ENCODE measurements at regions not wholly inside any gene's neighbourhood (a gene's known extent, or its start where the extent isn't known, plus 50 kb on each side); places are given as distances from the start of the nearest gene placed in this dataset.

DNA sequence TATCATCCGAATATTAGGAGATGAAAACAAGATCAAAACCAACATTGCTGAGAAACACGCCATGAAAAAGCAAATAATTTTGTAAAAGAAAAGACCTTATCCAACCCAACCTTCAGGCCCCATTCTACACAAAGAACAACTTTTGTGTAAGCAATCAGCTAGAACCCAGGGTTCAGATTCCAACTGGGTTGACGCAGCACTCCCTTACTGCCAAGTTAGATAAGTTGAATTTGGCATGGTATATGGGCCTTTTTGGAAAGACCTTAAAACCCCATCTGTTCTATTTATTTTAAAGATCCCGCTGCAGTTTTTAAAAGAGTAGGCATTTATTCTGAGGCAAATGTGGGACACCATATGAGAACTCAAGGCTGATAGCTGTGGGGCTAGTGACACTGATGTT lies 2033.8 kb upstream of the WWC1 start:
- no peak for DNase-seq (ENCODE audit: low spot score)
- Histone ChIP-seq H3K27ac (ENCODE audit: low read depth in 1 of 2, low read length in 2 of 2) (no peak overlapping the region), H3K4me3 (ENCODE audit: low read depth in 1 of 3, low read length in 3 of 3) (no peak overlapping the region), H3K36me3 (ENCODE audit: control insufficient read depth in 4 of 4, insufficient read depth in 3 of 4, low read depth in 1 of 4, low read length in 3 of 4) (no peaks in the 10 kb centered on the region), H3K4me1 (ENCODE audit: control insufficient read depth in 4 of 4, insufficient read depth in 4 of 4, low read length in 3 of 4) (no peaks in the 10 kb centered on the region), H3K9ac (ENCODE audit: low read depth in 1 of 2, low read length in 2 of 2) (no peak overlapping the region), H3K9me3 (ENCODE audit: control insufficient read depth in 4 of 4, low read length in 3 of 4) (no peaks in the 10 kb centered on the region), H3K27me3 (ENCODE audit: control insufficient read depth in 4 of 4, insufficient read depth in 4 of 4, low read length in 3 of 4) (no peaks in the 10 kb centered on the region)
- WGBS, result 73% methylated on average over 4 of the region's 4 CpGs
- TF ChIP-seq, protein P1, sequence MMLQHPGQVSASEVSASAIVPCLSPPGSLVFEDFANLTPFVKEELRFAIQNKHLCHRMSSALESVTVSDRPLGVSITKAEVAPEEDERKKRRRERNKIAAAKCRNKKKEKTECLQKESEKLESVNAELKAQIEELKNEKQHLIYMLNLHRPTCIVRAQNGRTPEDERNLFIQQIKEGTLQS (IDR thresholded peaks at IDR 0.05), result no peak
- TF ChIP-seq JUND (IDR thresholded peaks at IDR 0.05) (no peak), MAX (IDR thresholded peaks at IDR 0.05) (no peak), SP1 (IDR thresholded peaks at IDR 0.05) (no peak)

GRCh38 chr5:166262395-166262794 lies 2029.0 kb upstream of the WWC1 start:
- WGBS, result 88% methylated on average over 3 of the region's 3 CpGs
- DNase-seq (ENCODE audit: low spot score), result no peak
- H3K36me3 ChIP-seq (ENCODE audit: control insufficient read depth in 4 of 4, insufficient read depth in 3 of 4, low read depth in 1 of 4, low read length in 3 of 4), result no peaks in the 10 kb centered on the region

DNA sequence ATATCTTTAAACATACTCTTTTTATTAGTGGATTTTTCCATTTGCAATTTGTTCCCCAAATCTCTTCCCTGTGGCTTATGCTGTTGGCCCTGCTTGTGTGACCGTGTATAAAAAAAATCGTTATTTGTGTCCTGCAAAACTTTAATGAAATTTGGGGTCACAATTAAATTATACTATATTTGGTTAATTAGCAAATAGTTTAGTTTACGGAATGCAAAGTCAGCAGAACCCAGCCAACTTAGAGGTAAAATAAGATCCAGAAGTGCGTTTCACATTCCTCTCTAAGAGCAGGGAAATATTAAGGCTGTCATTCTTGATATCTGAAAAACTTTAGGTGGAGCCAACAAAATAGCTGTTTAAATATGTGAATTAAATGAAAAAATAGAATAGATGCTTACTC lies 2023.5 kb upstream of the WWC1 start:
- Histone ChIP-seq H3K4me3 (ENCODE audit: low read depth in 1 of 3, low read length in 3 of 3) (no peak overlapping the region), H3K27ac (ENCODE audit: low read depth in 1 of 2, low read length in 2 of 2) (no peak overlapping the region), H3K9ac (ENCODE audit: low read depth in 1 of 2, low read length in 2 of 2) (no peak overlapping the region), H3K9me3 (ENCODE audit: control insufficient read depth in 4 of 4, low read length in 3 of 4) (no peaks in the 10 kb centered on the region), H3K36me3 (ENCODE audit: control insufficient read depth in 4 of 4, insufficient read depth in 3 of 4, low read depth in 1 of 4, low read length in 3 of 4) (no peaks in the 10 kb centered on the region), H3K27me3 (ENCODE audit: control insufficient read depth in 4 of 4, insufficient read depth in 4 of 4, low read length in 3 of 4) (no peaks in the 10 kb centered on the region), H3K4me1 (ENCODE audit: control insufficient read depth in 4 of 4, insufficient read depth in 4 of 4, low read length in 3 of 4) (no peaks in the 10 kb centered on the region)
- 80% methylated on average over 4 of the region's 4 CpGs for whole genome bisulfite sequencing
- no peak for DNase-seq (ENCODE audit: low spot score)
- TF ChIP-seq EGR1 (IDR thresholded peaks at IDR 0.05; ENCODE audit: low read depth in 2 of 2) (no peak), GABPA (IDR thresholded peaks at IDR 0.05 in 1 of 2, conservative IDR thresholded peaks at IDR 0.05 in 1 of 2) (no peak), REST (IDR thresholded peaks at IDR 0.05) (no peak), RAD21 (IDR thresholded peaks at IDR 0.05) (no peak), MAX (IDR thresholded peaks at IDR 0.05) (no peak), FOXA1 (IDR thresholded peaks at IDR 0.05) (no peak), FOXA2 (IDR thresholded peaks at IDR 0.05) (no peak), TAF1 (conservative IDR thresholded peaks at IDR 0.05) (no peak), YY1 (IDR thresholded peaks at IDR 0.05) (no peak), CTCF (IDR thresholded peaks at IDR 0.05; ENCODE audit: low read depth, low read length, missing input control) (no peak), NR2F2 (IDR thresholded peaks at IDR 0.05) (no peak), SP1 (IDR thresholded peaks at IDR 0.05) (no peak), HNF4A (conservative IDR thresholded peaks at IDR 0.05) (no peak), HNF4G (IDR thresholded peaks at IDR 0.05) (no peak)
- TF ChIP-seq, protein P2, sequence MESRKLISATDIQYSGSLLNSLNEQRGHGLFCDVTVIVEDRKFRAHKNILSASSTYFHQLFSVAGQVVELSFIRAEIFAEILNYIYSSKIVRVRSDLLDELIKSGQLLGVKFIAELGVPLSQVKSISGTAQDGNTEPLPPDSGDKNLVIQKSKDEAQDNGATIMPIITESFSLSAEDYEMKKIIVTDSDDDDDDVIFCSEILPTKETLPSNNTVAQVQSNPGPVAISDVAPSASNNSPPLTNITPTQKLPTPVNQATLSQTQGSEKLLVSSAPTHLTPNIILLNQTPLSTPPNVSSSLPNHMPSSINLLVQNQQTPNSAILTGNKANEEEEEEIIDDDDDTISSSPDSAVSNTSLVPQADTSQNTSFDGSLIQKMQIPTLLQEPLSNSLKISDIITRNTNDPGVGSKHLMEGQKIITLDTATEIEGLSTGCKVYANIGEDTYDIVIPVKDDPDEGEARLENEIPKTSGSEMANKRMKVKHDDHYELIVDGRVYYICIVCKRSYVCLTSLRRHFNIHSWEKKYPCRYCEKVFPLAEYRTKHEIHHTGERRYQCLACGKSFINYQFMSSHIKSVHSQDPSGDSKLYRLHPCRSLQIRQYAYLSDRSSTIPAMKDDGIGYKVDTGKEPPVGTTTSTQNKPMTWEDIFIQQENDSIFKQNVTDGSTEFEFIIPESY (IDR thresholded peaks at IDR 0.05), result no peak
- TF ChIP-seq, protein P1 (IDR thresholded peaks at IDR 0.05), result no peak

More at GRCh38 chr5:166262395-166262794, 2029.0 kb upstream of the WWC1 start:
- no peaks in the 10 kb centered on the region for H3K4me1 ChIP-seq (ENCODE audit: control insufficient read depth in 4 of 4, insufficient read depth in 4 of 4, low read length in 3 of 4)
- TF ChIP-seq, protein P2 (IDR thresholded peaks at IDR 0.05), result no peak
- no peak overlapping the region for H3K9ac ChIP-seq (ENCODE audit: low read depth in 1 of 2, low read length in 2 of 2)
- H3K27ac ChIP-seq (ENCODE audit: low read depth in 1 of 2, low read length in 2 of 2), result no peak overlapping the region
- H3K27me3 ChIP-seq (ENCODE audit: control insufficient read depth in 4 of 4, insufficient read depth in 4 of 4, low read length in 3 of 4), result no peaks in the 10 kb centered on the region
- no peak overlapping the region for H3K4me3 ChIP-seq (ENCODE audit: low read depth in 1 of 3, low read length in 3 of 3)
- no peaks in the 10 kb centered on the region for H3K9me3 ChIP-seq (ENCODE audit: control insufficient read depth in 4 of 4, low read length in 3 of 4)

Measured in liver (tissue), 8 donors.